NCI-H345 treated with DMSO at 0.1 percent for 48 hours (cell line): ENCODE measurements at regions not wholly inside any gene's neighbourhood (a gene's known extent, or its start where the extent isn't known, plus 50 kb on each side); places are given as distances from the start of the nearest gene placed in this dataset.
"Not testable (repeated sequence)": the region's sequence is repeated elsewhere in the genome, so short reads cannot be mapped to it uniquely, and the experiment has no call there.

Experiments
- DNase-seq: peaks from one replicate; lab custom pipeline; 2025; ENCODE audit not compliant: unreplicated experiment; lab: John Stamatoyannopoulos, UW

GRCh38 chr3:30421266-30421665 is 185.1 kb upstream of the TGFBR2 start:
- DNase-seq = no peak

- no peak for DNase-seq
Observed at GRCh38 chr3:30426293-30426993, 180.0 kb upstream of the TGFBR2 start.

GRCh38 chr3:30428251-30428650 is 178.2 kb upstream of the TGFBR2 start:
- DNase-seq = no peak

- DNase-seq = no peak
Observed at GRCh38 chr3:30435861-30436331, 170.5 kb upstream of the TGFBR2 start.

- DNase-seq = no peak
Observed at GRCh38 chr3:30437171-30437601, 169.2 kb upstream of the TGFBR2 start.

GRCh38 chr3:30438126-30438525 is 168.3 kb upstream of the TGFBR2 start:
- no peak for DNase-seq

- DNase-seq = no peak
Observed at GRCh38 chr3:30439451-30440053, 166.8 kb upstream of the TGFBR2 start.

- DNase-seq = no peak
Observed at GRCh38 chr3:30440147-30440604, 166.2 kb upstream of the TGFBR2 start.

- no peak for DNase-seq
Observed at GRCh38 chr3:30440880-30441279, 165.5 kb upstream of the TGFBR2 start.

- DNase-seq = no peak
Observed at GRCh38 chr3:30443756-30444673, 162.4 kb upstream of the TGFBR2 start.

- no peak for DNase-seq
Observed at GRCh38 chr3:30448450-30449289, 157.7 kb upstream of the TGFBR2 start.

GRCh38 chr3:30449290-30449632 is 157.1 kb upstream of the TGFBR2 start:
- no peak for DNase-seq

- no peak for DNase-seq
Observed at GRCh38 chr3:30452446-30452845, 154.0 kb upstream of the TGFBR2 start.

GRCh38 chr3:30453360-30454039 is 152.9 kb upstream of the TGFBR2 start:
- no peak for DNase-seq

- DNase-seq = no peak
Observed at GRCh38 chr3:30454636-30455035, 151.8 kb upstream of the TGFBR2 start.

- not testable (repeated sequence) for DNase-seq
Observed at GRCh38 chr3:30455112-30455511, 151.3 kb upstream of the TGFBR2 start.

- DNase-seq = no peak
Observed at GRCh38 chr3:30455840-30456239, 150.6 kb upstream of the TGFBR2 start.

GRCh38 chr3:30456264-30456663 is 150.1 kb upstream of the TGFBR2 start:
- no peak for DNase-seq

- DNase-seq = no peak
Observed at GRCh38 chr3:30457081-30457480, 149.3 kb upstream of the TGFBR2 start.

GRCh38 chr3:30457726-30458125 is 148.7 kb upstream of the TGFBR2 start:
- no peak for DNase-seq
